ENCODE measurements at regions not wholly inside any gene's neighbourhood (a gene's known extent, or its start where the extent isn't known, plus 50 kb on each side); places are given as distances from the start of the nearest gene placed in this dataset.

GRCh38 chr4:29829067-29829466 is 891.1 kb upstream of the PCDH7 start:
- TF ChIP-seq EP300 (IDR thresholded peaks at IDR 0.05) (no peak), CTCF (IDR thresholded peaks at IDR 0.05) (no peak)

Measured in tibial nerve (tissue), 4 donors.